HG03565 (cell line): ENCODE measurements at regions not wholly inside any gene's neighbourhood (a gene's known extent, or its start where the extent isn't known, plus 50 kb on each side); places are given as distances from the start of the nearest gene placed in this dataset.

Experiments used
- ATAC-seq: cut with Tn5 transposase; IDR thresholded peaks from one replicate; pipeline ENCODE4 v1.9.1; 2021; ENCODE audit warnings: mild to moderate bottlenecking, moderate library complexity; ENCODE audit not compliant: unreplicated experiment

DNA sequence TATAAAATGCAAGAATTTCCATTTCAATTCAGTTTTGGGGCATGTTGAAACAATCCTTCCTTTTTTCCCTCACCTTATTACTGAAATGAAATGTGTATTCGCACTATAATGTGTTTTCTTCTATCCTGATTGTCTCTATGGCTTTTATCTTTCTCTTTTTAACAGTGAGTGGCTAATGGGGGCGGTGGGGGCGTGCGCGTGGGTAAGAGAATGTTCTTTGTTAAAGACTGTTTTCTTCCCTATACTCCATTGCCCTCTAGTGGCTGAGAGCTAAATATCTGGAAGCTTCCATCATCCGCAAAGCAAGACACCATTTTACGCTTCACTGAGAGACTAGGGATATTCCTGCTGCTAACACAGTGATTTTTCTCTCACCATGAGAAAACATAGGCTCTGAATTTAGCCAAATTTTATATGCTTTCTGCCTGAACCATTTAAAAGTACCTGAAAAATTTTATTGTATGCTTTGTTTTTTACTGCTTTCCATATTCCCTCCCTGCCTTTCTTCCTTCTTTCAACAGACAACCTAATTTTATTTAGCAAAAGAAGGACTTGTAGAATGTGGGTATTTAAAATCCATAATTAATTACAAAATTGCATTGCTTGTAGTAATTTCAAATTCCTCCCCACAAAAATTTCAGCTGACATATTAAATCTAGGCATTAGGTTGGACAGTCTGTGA is 194.0 kb downstream of the GASK1B start:
- peak; percentile 86 for ATAC-seq

DNA sequence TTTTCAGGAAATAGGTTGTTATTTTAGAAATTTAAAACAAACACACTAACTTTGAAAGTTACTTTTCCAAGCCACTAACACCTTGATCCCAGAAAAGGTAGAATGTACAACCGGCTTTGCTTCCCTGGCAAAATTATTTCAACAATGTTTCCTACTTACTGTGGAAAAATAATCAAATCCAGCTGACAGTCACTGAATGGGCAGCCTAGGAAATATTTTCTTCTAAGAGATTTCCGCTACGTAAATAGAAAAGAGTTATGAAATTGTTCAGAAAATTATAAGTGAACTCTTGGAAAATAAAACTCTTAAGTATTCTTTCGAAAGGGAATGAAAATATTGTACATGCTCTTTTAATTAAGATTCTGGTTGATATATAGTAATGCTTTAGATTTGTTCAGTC is 195.7 kb downstream of the GASK1B start:
- no peak for ATAC-seq

DNA sequence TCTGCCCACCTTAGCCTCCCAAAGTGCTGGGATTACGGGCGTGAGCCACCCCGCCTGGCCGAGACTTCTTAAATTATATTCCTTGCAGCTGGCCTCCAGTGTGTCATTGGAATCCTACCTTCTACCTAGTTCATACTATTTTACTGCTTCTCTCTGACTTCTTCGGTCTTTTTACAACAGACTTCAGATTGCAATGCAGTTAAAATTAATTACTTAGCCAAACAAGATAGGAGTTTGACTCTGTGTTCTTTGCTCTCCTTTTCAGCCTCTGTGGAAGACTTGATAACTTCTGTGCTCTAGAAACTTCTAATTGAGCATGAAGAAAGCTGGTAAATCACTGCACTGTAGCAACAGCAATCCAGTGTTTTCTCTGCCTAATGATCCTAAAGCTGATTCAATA is 199.5 kb downstream of the GASK1B start:
- ATAC-seq, result no peak

DNA sequence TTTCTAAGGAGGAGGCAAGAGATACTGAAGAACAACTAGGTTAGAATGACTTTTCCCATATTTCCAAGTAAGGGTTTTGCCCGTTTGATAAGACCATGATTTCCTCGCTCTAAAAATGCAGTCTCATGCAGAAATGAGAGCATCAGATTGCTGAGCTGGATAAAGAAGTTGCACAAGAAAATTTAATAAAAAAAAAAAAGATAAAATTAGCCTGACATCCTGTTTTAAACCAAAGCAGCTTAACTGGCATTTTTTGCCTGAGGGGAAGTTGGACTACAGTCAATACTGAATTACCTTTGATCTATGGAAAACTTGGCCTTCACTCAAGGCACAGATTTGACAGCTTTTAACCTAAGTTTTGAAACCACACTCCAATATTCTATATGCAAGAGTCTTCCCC is 208.4 kb downstream of the GASK1B start:
- no peak for ATAC-seq

DNA sequence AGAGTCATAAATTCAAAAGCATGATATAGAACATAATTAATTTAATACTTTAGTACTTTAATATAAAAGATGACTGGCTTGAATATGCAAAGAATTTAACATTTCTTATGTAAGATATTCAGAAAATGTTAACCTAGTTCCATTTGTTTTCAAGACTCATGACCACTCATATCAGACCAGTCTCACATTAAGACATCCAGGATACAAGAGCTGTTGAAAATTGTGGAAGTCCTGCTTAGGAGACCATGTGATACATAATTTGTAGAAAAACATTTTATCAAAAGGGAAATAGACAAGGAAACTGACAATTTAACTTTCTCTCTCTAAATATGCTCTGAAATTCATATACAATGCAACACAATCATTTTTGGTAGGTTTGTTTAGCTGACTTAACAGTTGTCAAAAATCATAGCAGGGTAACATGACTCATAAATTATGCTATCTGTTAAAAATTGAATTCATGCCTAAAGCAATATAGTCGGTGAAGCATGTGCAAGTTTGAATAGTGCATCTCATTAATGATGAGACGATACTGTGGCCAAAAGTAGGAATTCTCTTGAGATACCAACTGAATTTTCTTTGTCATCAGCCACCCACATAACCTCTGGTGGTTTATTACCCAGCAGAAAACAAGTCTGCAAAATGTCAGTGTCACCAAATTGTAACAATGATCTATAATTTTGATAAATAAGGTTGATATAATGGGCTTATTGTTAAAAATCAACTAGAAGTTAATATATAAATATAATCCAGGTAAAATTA is 211.4 kb downstream of the GASK1B start:
- no peak for ATAC-seq

DNA sequence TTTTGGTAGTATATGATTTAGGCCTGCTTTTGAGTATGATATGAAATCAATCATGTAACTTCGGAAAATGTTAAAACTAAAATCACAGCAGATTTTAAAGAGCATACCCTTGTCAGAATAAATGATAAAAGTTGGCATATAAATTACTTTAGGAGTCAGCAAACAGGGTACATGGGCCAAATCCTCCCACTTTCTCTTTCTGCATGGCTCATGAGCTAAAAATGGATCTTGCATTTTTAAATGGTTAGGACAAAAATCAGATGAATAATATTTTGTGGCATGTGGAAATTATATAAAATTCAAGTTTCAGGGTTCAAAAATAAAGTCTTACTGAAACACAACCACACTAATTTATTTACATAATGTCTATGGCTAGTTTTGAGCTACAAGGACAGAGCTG is 214.9 kb downstream of the GASK1B start:
- no peak for ATAC-seq

DNA sequence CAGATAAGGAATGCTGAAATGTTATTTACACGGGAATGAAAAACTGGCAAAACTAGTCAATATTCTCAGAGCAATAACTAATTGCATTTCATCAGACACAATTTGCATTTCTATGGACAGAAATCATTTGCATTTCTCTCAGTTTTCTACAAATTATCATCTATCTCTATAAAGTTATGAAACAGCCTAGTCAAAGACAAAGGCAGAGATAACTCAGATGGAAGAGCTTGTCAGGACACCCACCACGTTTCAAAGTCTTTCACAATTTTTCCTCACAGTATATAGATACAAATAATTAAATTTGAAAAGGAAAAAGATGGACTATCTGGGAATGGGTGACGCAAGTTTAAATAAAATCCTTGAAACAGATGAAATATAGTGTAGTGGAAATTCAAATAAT is 230.8 kb downstream of the GASK1B start:
- ATAC-seq, result no peak

DNA sequence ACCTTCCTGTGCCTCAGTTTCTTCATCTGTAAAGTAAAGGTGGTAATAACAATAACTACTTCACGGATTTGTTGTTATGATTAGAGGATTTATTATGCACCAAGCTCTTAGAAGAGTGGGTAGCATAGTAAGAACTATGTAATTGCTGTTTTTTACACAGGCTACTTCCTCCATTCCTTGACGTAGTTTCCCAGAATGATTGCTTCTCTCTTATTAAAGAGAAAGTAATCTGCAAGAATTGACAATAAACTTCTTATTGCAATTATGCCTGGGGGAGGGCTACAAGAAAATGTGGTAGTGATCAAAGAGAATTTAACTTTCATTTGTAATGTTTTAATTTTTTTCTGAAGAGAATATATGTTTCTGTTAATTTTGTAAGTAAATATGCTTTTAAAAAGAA is 238.7 kb downstream of the GASK1B start:
- ATAC-seq, result no peak

DNA sequence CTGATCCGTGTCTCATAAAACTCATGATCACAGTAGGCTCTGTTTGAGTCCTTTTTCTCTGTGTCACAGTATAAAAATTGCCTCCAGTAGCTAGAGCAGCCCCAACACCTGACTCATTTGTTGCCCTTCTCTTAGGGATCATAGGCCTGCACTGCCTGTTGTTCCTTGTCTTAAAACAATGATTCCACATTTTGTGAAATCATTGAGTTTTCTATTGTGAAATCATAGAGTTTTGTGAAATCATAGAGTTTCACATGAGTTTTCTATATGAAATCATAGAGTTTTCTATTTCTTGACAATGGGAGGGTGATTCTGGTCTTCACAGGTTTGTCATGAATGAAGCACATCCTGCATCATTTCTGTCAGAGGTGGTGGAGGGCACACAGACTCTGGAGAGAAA is 239.9 kb downstream of the GASK1B start:
- no peak for ATAC-seq

DNA sequence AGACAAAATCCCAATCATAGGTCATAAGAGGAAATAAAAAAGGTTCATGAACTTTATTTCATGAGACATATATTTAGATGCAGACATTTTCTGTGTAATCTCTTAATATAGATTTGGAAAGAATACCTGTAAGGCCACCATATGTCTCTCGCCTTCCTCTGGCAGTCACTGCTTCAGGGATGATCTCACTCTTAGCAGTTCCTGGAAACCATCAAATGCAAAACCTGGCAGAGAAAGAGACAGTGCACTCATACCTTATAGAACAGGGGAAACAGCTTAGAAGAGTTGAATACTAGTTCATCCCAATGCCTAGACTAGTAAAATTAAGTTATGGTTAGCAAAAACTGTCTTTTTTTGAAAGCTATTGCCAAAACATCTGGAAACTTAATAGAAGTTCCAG is 243.3 kb downstream of the GASK1B start:
- no peak for ATAC-seq

DNA sequence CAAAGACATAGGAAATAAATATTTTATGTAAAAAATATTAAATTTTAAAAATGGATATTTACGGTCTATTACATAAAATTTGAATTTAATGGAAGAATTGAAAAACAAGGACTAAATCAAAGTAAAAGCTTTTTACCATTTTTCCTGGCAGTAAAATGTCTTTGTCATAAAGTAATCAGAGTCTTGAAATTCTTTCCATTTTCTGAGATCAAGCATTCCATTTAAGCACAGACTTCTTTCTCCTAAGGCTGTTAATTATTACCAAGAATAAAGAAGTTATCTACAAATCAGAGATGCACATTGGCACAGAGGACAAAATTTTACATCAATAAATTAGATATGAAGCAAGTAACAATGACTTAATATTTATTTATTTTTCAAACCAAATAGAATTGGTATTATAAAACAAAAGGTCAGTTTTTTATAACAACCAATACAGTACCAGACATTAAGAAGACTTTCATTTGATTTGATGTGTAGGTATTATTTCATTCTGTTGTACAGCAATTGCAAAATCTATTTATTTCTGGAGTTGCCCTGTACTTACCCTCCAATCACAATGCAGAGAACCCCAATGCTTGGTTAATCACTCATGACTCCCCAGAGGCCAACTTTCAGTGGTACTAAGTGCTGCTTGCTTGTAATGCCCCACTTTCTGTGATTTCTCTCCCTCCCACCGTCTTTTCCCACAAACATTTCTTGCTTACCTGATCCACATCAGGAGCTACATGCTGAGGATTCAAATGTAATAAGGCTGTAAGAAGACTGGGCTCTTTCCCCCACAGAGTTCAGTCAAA is 254.6 kb downstream of the GASK1B start:
- ATAC-seq, result no peak

DNA sequence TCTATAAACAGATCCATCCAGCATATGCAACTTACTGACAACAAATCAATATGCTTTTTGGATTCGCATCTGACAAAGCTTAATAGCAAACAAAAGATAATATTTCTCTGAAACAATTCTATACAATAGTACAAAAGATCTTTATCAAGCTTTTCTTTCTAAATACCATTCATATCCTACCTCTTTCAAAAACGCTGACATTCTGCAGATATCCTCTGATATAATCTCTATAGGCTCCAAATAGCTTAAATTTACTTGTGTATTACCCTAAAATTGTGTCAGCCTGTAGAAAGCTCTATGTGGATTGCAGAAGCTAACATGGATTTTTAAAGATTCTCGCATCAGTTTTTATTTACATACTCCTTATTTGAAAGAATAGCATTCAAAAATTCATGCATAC is 260.6 kb downstream of the GASK1B start:
- no peak for ATAC-seq

DNA sequence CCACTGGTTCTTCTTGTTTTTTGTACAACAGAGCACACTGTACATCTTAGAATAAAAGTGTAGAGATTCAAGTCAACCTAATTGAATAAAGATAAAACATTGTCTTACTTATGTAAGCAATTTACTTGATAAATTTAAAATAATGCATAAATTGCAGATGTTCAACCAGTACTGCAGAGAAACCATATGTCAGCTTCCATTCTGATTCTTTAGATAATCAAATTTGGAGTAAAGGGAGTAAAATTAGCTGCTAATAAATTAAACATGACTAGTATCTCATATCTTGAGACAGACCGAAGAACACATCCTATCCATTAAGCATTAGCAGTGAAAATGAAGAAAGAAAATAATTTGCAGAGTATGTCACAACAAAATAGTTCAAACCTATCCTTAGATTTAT is 261.2 kb downstream of the GASK1B start:
- no peak for ATAC-seq

DNA sequence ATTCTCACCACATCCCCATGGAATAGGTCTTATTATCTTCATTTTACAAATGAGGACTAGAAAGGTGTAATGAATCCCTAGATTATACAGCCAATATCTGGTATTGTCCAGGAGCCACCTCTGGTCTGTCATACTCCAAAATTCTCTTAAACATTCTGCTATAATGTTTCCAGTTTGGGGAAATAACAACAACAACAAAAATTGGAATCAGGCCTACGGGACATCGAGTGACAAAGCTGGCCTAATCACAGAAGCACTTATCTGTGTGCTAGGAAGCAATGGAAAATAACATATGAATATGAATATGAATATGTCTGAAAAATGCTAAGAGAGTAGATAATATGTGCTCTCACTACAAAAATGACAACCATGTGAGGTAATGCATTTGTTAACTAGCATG is 264.1 kb downstream of the GASK1B start:
- no peak for ATAC-seq

DNA sequence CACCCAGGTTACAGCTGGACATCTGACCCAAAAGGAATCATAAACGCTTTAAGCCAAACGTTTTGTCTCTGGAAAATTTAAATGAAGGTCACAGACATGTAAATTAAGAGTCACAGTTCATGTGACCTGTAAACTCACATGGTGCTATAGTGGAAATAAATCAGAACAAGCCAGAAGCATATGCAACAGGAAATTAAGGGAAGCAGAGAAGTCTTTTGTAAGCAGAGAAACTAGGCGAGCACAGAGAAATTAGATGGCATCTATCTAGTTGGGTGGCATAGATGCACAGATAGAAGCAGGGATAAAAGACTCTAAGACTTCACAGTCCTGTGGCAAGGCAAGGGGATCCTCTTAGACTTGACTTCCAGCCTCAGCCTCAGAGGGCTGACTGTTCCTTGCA is 264.8 kb downstream of the GASK1B start:
- no peak for ATAC-seq

DNA sequence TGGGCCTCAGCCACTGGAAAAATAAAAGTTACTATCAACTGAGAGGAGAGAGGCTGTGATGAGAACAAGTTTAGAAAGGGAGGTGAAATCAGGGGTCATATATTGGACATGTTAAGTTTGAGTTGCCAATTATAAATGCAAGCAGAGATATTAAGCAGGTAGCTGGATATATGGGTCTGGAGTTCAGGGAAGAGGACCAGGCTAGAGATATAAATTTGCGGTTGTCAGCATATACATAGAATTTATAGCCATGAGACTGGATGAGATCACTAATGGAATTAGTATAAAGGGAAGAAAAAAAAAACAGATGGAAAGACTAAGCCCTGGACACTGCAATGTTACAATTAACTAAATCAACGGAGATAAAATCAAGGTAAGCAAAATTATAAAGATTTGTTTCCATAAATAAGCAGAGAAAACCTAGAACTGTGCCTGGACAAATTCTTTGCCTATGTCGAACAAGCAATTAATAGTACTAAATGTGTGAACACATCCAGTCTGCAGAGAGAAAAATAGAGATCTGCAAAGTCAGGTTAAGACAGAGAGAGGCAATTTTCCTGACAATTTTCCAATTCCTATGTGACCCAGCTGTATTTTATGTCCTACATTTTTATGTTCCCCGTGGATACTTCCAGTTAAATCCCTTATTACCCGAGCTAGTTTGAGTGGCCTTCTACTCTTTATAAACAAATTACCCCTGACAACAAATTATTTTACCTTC is 265.4 kb downstream of the GASK1B start:
- no peak for ATAC-seq

DNA sequence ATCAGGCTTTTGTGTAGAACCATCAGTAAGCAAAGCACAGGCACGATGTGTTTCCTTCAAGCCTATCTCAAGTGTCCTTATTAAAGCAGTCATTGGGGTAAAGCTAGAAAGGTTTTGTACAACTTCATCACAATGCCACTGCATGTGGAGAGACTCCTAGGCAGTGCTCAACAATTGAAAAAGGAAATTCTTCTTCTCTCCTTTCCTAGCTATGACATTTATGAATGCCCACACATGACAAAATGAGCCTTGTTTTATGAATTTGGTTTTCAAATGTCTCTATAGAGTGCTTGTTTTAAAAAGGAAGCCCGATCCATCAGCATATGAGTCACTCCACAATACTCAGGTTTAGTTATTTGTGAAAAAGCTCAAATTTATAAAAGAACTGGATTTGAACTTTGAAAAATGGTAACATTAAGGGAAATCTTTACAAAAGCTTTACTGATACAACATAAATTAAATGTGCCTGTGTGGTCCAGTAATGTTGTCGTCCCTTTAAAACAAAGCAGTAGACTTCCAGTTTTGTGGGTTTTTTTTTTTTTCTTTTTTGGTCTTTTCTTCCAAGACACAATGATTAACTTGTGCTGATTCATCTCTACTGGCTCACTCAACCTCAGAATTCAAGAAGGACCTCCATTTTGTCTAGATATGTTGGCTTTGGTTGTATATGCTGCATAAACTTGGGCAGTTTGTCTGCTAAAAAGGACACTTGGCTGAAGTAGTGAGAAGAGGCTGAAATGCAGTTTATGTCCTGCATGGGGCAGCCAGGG is 273.8 kb downstream of the GASK1B start:
- no peak for ATAC-seq

DNA sequence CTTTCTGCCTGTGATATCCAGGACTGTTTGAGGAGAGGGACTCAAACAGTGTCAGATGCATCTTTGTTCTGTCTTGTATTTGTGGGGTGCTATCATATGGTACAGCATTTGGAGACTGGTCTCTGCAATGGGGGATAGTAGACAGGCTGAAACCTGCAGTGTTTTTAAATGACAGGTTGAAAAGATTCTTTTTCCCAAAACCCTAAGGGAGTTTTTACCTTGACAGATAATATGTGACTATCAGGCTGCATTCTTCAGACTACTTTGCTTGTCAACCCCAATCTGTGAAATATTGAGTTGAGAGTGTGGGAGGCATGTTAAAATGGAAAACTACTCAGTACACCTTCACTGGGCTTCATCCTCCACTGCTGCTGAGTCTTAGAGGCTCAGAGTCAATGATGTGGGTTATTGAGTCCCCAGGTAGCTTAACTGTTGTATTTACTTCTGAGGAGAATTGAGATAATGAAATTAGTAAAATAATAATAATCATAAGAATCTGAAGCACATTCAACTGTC is 274.9 kb downstream of the GASK1B start:
- ATAC-seq, result no peak

DNA sequence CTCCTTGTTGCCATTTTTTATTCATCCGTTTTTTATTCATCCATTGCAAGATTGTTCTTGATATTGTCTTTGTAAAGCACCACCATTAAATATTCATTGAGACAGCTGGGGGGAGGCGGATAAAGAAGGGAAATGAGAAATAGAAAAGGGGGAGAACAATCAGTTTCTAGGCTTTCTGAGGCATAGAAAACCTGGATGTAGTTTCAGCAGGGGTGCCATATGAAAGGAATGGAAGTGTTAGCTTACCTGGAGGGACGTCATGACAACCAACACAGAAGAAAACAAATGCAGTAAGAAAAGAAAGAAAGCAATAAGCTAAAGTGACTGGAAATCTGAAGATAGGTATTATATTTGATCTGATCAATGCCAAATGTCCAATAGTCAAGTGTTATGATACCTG is 276.1 kb downstream of the GASK1B start:
- ATAC-seq, result no peak

DNA sequence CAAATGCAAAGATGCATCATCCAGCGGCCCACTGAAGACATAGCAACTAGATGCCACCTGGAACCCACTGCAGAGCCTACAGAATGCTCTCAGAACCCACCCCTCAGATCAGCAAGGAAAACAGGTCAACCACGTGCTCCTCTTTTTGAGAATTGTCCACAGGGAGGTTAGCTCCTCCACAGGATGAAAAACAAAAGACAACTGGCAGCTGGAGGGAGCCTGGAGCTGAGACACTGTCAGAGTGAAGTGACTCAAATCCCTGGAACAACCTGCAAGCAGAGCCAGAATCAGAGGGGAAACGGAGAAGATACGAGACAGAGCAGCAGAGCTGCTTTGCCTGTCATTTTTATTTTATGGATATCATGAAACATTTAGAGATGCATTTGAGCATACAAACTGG is 277.6 kb downstream of the GASK1B start:
- ATAC-seq, result no peak
